Panc1 (cell line): ENCODE measurements at regions not wholly inside any gene's neighbourhood (a gene's known extent, or its start where the extent isn't known, plus 50 kb on each side); places are given as distances from the start of the nearest gene placed in this dataset.

Source experiments
- ATAC-seq: fragments of 200-7000 bp; cut with Tn5 transposase; 2 replicates; pipeline ENCODE4 v1.9.1; 2020; ENCODE audit warnings: mild to moderate bottlenecking, moderate library complexity
- BruUV-seq: library from RNA; stranded (reverse); fragments of 400-500 nt; replicated peaks from 2 replicates; lab custom pipeline; 2021; lab: Mats Ljungman, UMichigan
- CTCF ChIA-PET: fragments of 300-600 bp; sonication (Branson Sonifier 250); formaldehyde crosslinking; loops from one replicate; lab custom pipeline; 2022; ENCODE audit warnings: antibody characterized with exemption; lab: Charles Lee
- POLR2A ChIA-PET: fragments of 300-600 bp; sonication (Branson Sonifier 250); formaldehyde crosslinking; loops from one replicate; lab custom pipeline; 2022; ENCODE audit warnings: antibody characterized with exemption; lab: Charles Lee
- DNase-seq: peaks from one replicate; pipeline ENCODE4 v3.0.0-alpha.2; 2010; ENCODE audit warnings: low read depth, low spot score
- H3K27ac ChIP-seq: 2 replicates; pipeline ENCODE4 v1.5.1; 2011; ENCODE audit warnings: mild to moderate bottlenecking, low read length, inconsistent platforms
- H3K27me3 ChIP-seq: fragments of 200-500 bp; sonication (Bioruptor generic); 2 replicates; pipeline ENCODE4 v1.6.0; 2014; ENCODE audit warnings: low read length, inconsistent platforms; ENCODE audit not compliant: control insufficient read depth, insufficient read depth
- H3K36me3 ChIP-seq: fragments of 200-500 bp; sonication (Bioruptor generic); 2 replicates; pipeline ENCODE4 v1.5.1; 2014; ENCODE audit warnings: inconsistent platforms, mild to moderate bottlenecking, low read length, moderate library complexity; ENCODE audit not compliant: control insufficient read depth, insufficient read depth
- H3K4me1 ChIP-seq: 2 replicates; pipeline ENCODE4 v1.5.1; 2011; ENCODE audit warnings: inconsistent platforms, mild to moderate bottlenecking, low read length, moderate library complexity; ENCODE audit not compliant: control insufficient read depth, insufficient read depth
- H3K4me3 ChIP-seq, 2 experiments: 2 replicates each; pipeline ENCODE4 v1.5.1; 2011 to 2012; ENCODE audit warnings: low read depth in 2 of 2, low read length in 2 of 2, mild to moderate bottlenecking in 2 of 2, inconsistent platforms in 1 of 2, moderate library complexity in 1 of 2
- H3K9me3 ChIP-seq: fragments of 200-500 bp; sonication (Bioruptor generic); 2 replicates; pipeline ENCODE4 v1.5.1; 2014; ENCODE audit warnings: low read depth, mild to moderate bottlenecking, inconsistent platforms, low read length, moderate library complexity; ENCODE audit not compliant: control insufficient read depth, insufficient read depth
- CTCF ChIP-seq: fragments of 450-650 bp; IDR thresholded peaks from 2 replicates; pipeline ENCODE4 v1.5.1; 2017; ENCODE audit warnings: mild to moderate bottlenecking
- POLR2AphosphoS5 ChIP-seq: IDR thresholded peaks from 2 replicates; pipeline ENCODE4 v1.6.1; 2012; ENCODE audit warnings: mild to moderate bottlenecking, low read depth, low read length, moderate library complexity
- REST ChIP-seq, 2 experiments: IDR thresholded peaks; 2 replicates each; pipeline ENCODE4 v1.6.1; 2011 to 2012; ENCODE audit warnings: low read depth in 2 of 2, control low read depth in 1 of 2, low read length in 1 of 2, mild to moderate bottlenecking in 1 of 2, moderate library complexity in 1 of 2; ENCODE audit not compliant: insufficient read depth in 1 of 2
- SIN3A ChIP-seq: IDR thresholded peaks from 2 replicates; pipeline ENCODE4 v1.6.1; 2012; ENCODE audit warnings: low read depth, mild to moderate bottlenecking, low read length, moderate library complexity, borderline replicate concordance; ENCODE audit not compliant: insufficient read depth
- TCF7L2 ChIP-seq: IDR thresholded peaks from 2 replicates; pipeline ENCODE4 v1.6.1; 2011; ENCODE audit warnings: mild to moderate bottlenecking, low read depth, low read length, inconsistent platforms
- in situ Hi-C: cut with HindIII; loops from 2 replicates; pipeline ENCODE4 v1.10.0; 2016; ENCODE audit warnings: low sequenced_read_pairs, low pct_unique_long_range_greater_than_20kb
- intact Hi-C: fragments of 100-400 bp; cut with micrococcal nuclease; formaldehyde crosslinking; loops from one replicate; pipeline ENCODE4 v1.10.0; 2022; ENCODE audit not compliant: unreplicated experiment

GRCh38 chr18:61687317-61687716 lies 205.5 kb downstream of the RNF152 start:
- ATAC-seq (no peak), DNase-seq (no peak)
- Histone ChIP-seq H3K4me1 (no peaks in the 10 kb centered on the region), H3K27me3 (no peaks in the 10 kb centered on the region), H3K4me3 (no peak overlapping the region), H3K9me3 (no peaks in the 10 kb centered on the region), H3K36me3 (no peaks in the 10 kb centered on the region), H3K27ac (no peak overlapping the region)
- ChIA-PET POLR2A (no interaction called here), CTCF (no interaction called here)
- TF ChIP-seq REST (IDR thresholded peaks at IDR 0.05; ENCODE audit: insufficient read depth in 1 of 2, low read depth in 2 of 2, low read length in 1 of 2) (no peak), SIN3A (no peak), TCF7L2 (no peak), CTCF (no peak), POLR2AphosphoS5 (no peak)
- in situ Hi-C loops: no loop called here
- no TSS peak for BruUV-seq
- intact Hi-C loops: no loop called here

GRCh38 chr18:61683856-61684255 lies 209.0 kb downstream of the RNF152 start:
- H3K27ac ChIP-seq: no peak overlapping the region
- POLR2A ChIA-PET: no interaction called here
- no peaks in the 10 kb centered on the region for H3K36me3 ChIP-seq
- BruUV-seq: no TSS peak
- TF ChIP-seq SIN3A: no peak
- TF ChIP-seq TCF7L2: no peak
- TF ChIP-seq POLR2AphosphoS5: no peak
- TF ChIP-seq REST (IDR thresholded peaks at IDR 0.05; ENCODE audit: insufficient read depth in 1 of 2, low read depth in 2 of 2, low read length in 1 of 2): no peak
- TF ChIP-seq CTCF: no peak
- H3K4me1 ChIP-seq: no peaks in the 10 kb centered on the region
- in situ Hi-C loops (no loop called here), intact Hi-C loops (no loop called here)
- H3K27me3 ChIP-seq: no peaks in the 10 kb centered on the region
- no peak overlapping the region for H3K4me3 ChIP-seq
- no peaks in the 10 kb centered on the region for H3K9me3 ChIP-seq
- CTCF ChIA-PET: no interaction called here
- no peak for DNase-seq
- ATAC-seq: no peak
